GM12874 (cell line): ENCODE measurements at regions not wholly inside any gene's neighbourhood (a gene's known extent, or its start where the extent isn't known, plus 50 kb on each side); places are given as distances from the start of the nearest gene placed in this dataset.

Experiments used
- CTCF ChIP-seq: IDR thresholded peaks from 2 replicates; pipeline ENCODE4 v1.5.1; 2011; ENCODE audit warnings: low read depth, mild to moderate bottlenecking, control low read depth, low read length, moderate library complexity; ENCODE audit not compliant: insufficient read depth

GRCh38 chr13:75092143-75092542, 389.8 kb downstream of the TBC1D4 start:
- TF ChIP-seq CTCF = no peak

GRCh38 chr13:75091718-75092117, 390.3 kb downstream of the TBC1D4 start:
- TF ChIP-seq CTCF = no peak

- TF ChIP-seq CTCF = no peak
Observed at GRCh38 chr13:75090872-75091615, 390.9 kb downstream of the TBC1D4 start.

GRCh38 chr13:75088915-75089314, 393.1 kb downstream of the TBC1D4 start:
- TF ChIP-seq CTCF = no peak

- TF ChIP-seq CTCF = no peak
Observed at GRCh38 chr13:75079226-75079625, 402.7 kb downstream of the TBC1D4 start.

- no peak for TF ChIP-seq CTCF
Observed at GRCh38 chr13:75076476-75076875, 405.5 kb downstream of the TBC1D4 start.

- no peak for TF ChIP-seq CTCF
Observed at GRCh38 chr13:75073786-75074185, 408.2 kb downstream of the TBC1D4 start.
